B cell (primary cell): ENCODE measurements at regions not wholly inside any gene's neighbourhood (a gene's known extent, or its start where the extent isn't known, plus 50 kb on each side); places are given as distances from the start of the nearest gene placed in this dataset.

Source experiments
- ATAC-seq: fragments of 200-7000 bp; cut with Tn5 transposase; one replicate; pipeline ENCODE4 v1.10.0; 2021; ENCODE audit warnings: low read depth, mild to moderate bottlenecking, moderate number of reproducible peaks, moderate library complexity
- CTCF ChIA-PET: fragments of 350-600 bp; sonication (Branson Sonifier 250); formaldehyde crosslinking; loops from one replicate; lab custom pipeline; 2021; ENCODE audit warnings: antibody characterized with exemption, inconsistent platforms; lab: Charles Lee
- POLR2A ChIA-PET: fragments of 350-600 bp; sonication (Branson Sonifier 250); formaldehyde crosslinking; loops from one replicate; lab custom pipeline; 2021; ENCODE audit warnings: antibody characterized with exemption; lab: Charles Lee
- DNase-seq: peaks from one replicate; pipeline ENCODE4 v3.0.0; 2013
- H2AFZ ChIP-seq: 2 replicates; pipeline ENCODE4 v1.6.1; 2012; ENCODE audit warnings: mild to moderate bottlenecking, low read depth, low read length; ENCODE audit not compliant: insufficient read depth, poor library complexity, severe bottlenecking
- H3K27ac ChIP-seq, 2 donors: 1 replicate in 1 of 2; 2 replicates in 1 of 2; pipeline ENCODE4 v1.5.1; 2012 to 2013; ENCODE audit warnings: low read length in 2 of 2, mild to moderate bottlenecking in 2 of 2, moderate library complexity in 1 of 2
- H3K27me3 ChIP-seq, 4 experiments: fragments of 200-600 bp in 1 of 4; sonication (generic) in 1 of 4; replicated peaks in 1 of 4; 1 replicate in 2 of 4; 2 replicates in 2 of 4; pipeline versions ENCODE4 v1.6.1 to v1.7.0; 2013 to 2016; ENCODE audit warnings: low read length in 3 of 4, mild to moderate bottlenecking in 2 of 4, mixed read lengths in 1 of 4, moderate library complexity in 1 of 4; ENCODE audit not compliant: insufficient read depth in 4 of 4, control insufficient read depth in 3 of 4; ENCODE audit errors: control extremely low read depth in 1 of 4
- H3K36me3 ChIP-seq, 2 experiments: replicated peaks in 1 of 2; 1 replicate in 1 of 2; 2 replicates in 1 of 2; pipeline versions ENCODE4 v1.6.1 to v1.7.1; 2013; ENCODE audit warnings: low read length in 1 of 2; ENCODE audit not compliant: insufficient read depth in 2 of 2, control insufficient read depth in 1 of 2; ENCODE audit errors: control extremely low read depth in 1 of 2, extremely low read depth in 1 of 2
- H3K4me1 ChIP-seq, 2 donors: fragments of 200-600 bp in 1 of 2; sonication (generic) in 1 of 2; 1 replicate in 1 of 2; 2 replicates in 1 of 2; pipeline versions ENCODE4 v1.5.1 to v1.6.1; 2013 to 2017; ENCODE audit warnings: low read length in 2 of 2; ENCODE audit not compliant: control insufficient read depth in 2 of 2, insufficient read depth in 2 of 2
- H3K4me2 ChIP-seq: replicated peaks from 2 replicates; pipeline ENCODE3; 2012; ENCODE audit warnings: mild to moderate bottlenecking, low read depth, low read length; ENCODE audit not compliant: poor library complexity, severe bottlenecking
- H3K4me3 ChIP-seq, 5 experiments: fragments of 200-600 bp in 1 of 5; sonication (generic) in 1 of 5; 1 replicate in 3 of 5; 2 replicates in 2 of 5; pipeline versions ENCODE4 v1.5.1 to v1.7.0; 2011 to 2016; ENCODE audit warnings: low read length in 4 of 5, mild to moderate bottlenecking in 4 of 5, low read depth in 2 of 5, control low read depth in 1 of 5, moderate library complexity in 1 of 5; ENCODE audit not compliant: insufficient read depth in 1 of 5; ENCODE audit errors: control extremely low read depth in 1 of 5, extremely low read depth in 1 of 5
- H3K79me2 ChIP-seq: fragments of 200-600 bp; sonication (generic); one replicate; pipeline ENCODE4 v1.6.0; 2016; ENCODE audit warnings: low read length; ENCODE audit not compliant: control insufficient read depth, insufficient read depth
- H3K9ac ChIP-seq: fragments of 200-600 bp; sonication (generic); 2 replicates; pipeline ENCODE4 v1.6.1; 2017; ENCODE audit warnings: mild to moderate bottlenecking, low read length, moderate library complexity
- H3K9me3 ChIP-seq, 3 donors: one replicate each; pipeline versions ENCODE4 v1.6.1 to v1.7.1; 2013; ENCODE audit warnings: low read length in 2 of 3; ENCODE audit not compliant: control insufficient read depth in 2 of 3, insufficient read depth in 1 of 3; ENCODE audit errors: control extremely low read depth in 1 of 3
- H4K20me1 ChIP-seq: 2 replicates; pipeline ENCODE4 v1.6.0; 2012; ENCODE audit warnings: mild to moderate bottlenecking, low read length; ENCODE audit not compliant: insufficient read depth, control insufficient read depth, poor library complexity, severe bottlenecking
- H3K27ac Mint-ChIP-seq: one replicate; pipeline ENCODE4 v1.8.0; 2021; ENCODE audit warnings: mixed read lengths
- H3K27me3 Mint-ChIP-seq: one replicate; pipeline ENCODE4 v1.8.0; 2021; ENCODE audit warnings: mixed read lengths
- H3K4me1 Mint-ChIP-seq: one replicate; pipeline ENCODE4 v1.8.0; 2021; ENCODE audit warnings: mixed read lengths
- H3K4me3 Mint-ChIP-seq: one replicate; pipeline ENCODE4 v1.8.0; 2021; ENCODE audit warnings: mixed read lengths
- H3K9me3 Mint-ChIP-seq: one replicate; pipeline ENCODE4 v1.8.0; 2022; ENCODE audit warnings: mixed read lengths; ENCODE audit not compliant: insufficient read depth
- CTCF ChIP-seq: fragments of 200-600 bp; IDR thresholded peaks from one replicate; pipeline ENCODE4 v1.8.0; 2022; ENCODE audit warnings: antibody characterized with exemption, mild to moderate bottlenecking
- EZH2 ChIP-seq: IDR thresholded peaks from 2 replicates; pipeline ENCODE4 v1.6.1; 2012; ENCODE audit warnings: borderline replicate concordance, low read depth, mild to moderate bottlenecking, moderate library complexity, low read length; ENCODE audit not compliant: insufficient read depth, poor library complexity, severe bottlenecking
- WGBS: methylation state at CpG from one replicate; pipeline ENCODE4 v1.1.5; 2013; ENCODE audit warnings: missing lambda C conversion rate; ENCODE audit not compliant: insufficient coverage; 5-methylcytosine and 5-hydroxymethylcytosine counted together
- intact Hi-C: fragments of 100-400 bp; cut with micrococcal nuclease; formaldehyde crosslinking; loops from one replicate; pipeline ENCODE4 v1.10.0; 2022

GRCh38 chr14:84252706-84253105 is 1277.2 kb upstream of the FLRT2 start:
- peaks cover 2% of the 10 kb centered on the region for H3K9me3 Mint-ChIP-seq
- DNase-seq (no peak), ATAC-seq (no peak)
- Histone ChIP-seq H3K27ac (no peak overlapping the region), H4K20me1 (no peaks in the 10 kb centered on the region), H3K9me3 (no peaks in the 10 kb centered on the region), H3K4me3 (no peak overlapping the region), H3K36me3 (no peaks in the 10 kb centered on the region), H3K79me2 (no peaks in the 10 kb centered on the region), H3K9ac (no peak overlapping the region), H2AFZ (no peak overlapping the region), H3K27me3 (no peaks in the 10 kb centered on the region), H3K4me2 (no peak overlapping the region), H3K4me1 (no peaks in the 10 kb centered on the region)
- POLR2A ChIA-PET, result no interaction called here
- H3K4me3 Mint-ChIP-seq, result no peak overlapping the region
- CTCF ChIA-PET, result no interaction called here
- no peaks in the 10 kb centered on the region for H3K4me1 Mint-ChIP-seq
- H3K27ac Mint-ChIP-seq, result no peak overlapping the region
- intact Hi-C loops, result no loop called here
- no CpG with 5 or more reads among the region's 2 CpGs for WGBS
- TF ChIP-seq CTCF, result no peak
- TF ChIP-seq EZH2, result no peak
- H3K27me3 Mint-ChIP-seq, result no peaks in the 10 kb centered on the region

- Histone ChIP-seq H3K79me2 (no peaks in the 10 kb centered on the region), H3K36me3 (no peaks in the 10 kb centered on the region), H3K4me1 (no peaks in the 10 kb centered on the region), H3K27me3 (no peaks in the 10 kb centered on the region), H3K27ac (no peak overlapping the region), H3K9ac (no peak overlapping the region), H3K9me3 (no peaks in the 10 kb centered on the region), H4K20me1 (no peaks in the 10 kb centered on the region), H3K4me3 (no peak overlapping the region), H2AFZ (no peak overlapping the region), H3K4me2 (no peak overlapping the region)
- Mint-ChIP-seq H3K27ac (no peak overlapping the region), H3K9me3 (peaks cover 2% of the 10 kb centered on the region), H3K27me3 (no peaks in the 10 kb centered on the region), H3K4me3 (no peak overlapping the region), H3K4me1 (no peaks in the 10 kb centered on the region)
- TF ChIP-seq CTCF (no peak), EZH2 (no peak)
- DNase-seq, result no peak
- no peak for ATAC-seq
- intact Hi-C loops, result no loop called here
- POLR2A ChIA-PET, result no interaction called here
- no CpG with 5 or more reads among the region's 2 CpGs for WGBS
- CTCF ChIA-PET, result no interaction called here
Observed at GRCh38 chr14:84253326-84253725, 1276.6 kb upstream of the FLRT2 start.
